ENCODE measurements at regions not wholly inside any gene's neighbourhood (a gene's known extent, or its start where the extent isn't known, plus 50 kb on each side); places are given as distances from the start of the nearest gene placed in this dataset.

DNA sequence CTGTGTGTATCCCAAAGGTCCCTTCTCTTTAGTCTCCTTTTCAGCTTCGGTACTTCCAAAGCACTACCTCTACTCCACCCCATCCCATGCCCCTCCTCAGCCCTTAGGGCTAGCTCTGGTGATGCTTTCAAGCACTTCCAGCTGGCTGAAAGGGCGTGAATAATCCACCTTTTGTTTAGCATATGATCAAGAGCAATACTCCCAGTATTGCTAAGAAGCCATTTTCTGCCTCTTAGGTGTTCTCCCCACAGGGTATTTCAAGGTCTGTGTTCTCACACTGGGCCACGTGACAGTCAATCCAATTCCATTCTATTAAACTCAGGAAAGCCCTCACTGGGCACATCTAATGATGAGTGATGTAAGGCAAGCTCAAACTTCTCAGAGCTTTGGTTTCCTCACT is 298.5 kb upstream of the PROX1 start:
- TF ChIP-seq EZH2 (IDR thresholded peaks at IDR 0.05; ENCODE audit: insufficient read depth, poor library complexity, severe bottlenecking), result no peak
- TF ChIP-seq EZH2phosphoT487 (IDR thresholded peaks at IDR 0.05; ENCODE audit: insufficient read depth, low read depth), result no peak
- H3K79me2 ChIP-seq (ENCODE audit: insufficient read depth), result no peaks in the 10 kb centered on the region
- H4K20me1 ChIP-seq (ENCODE audit: insufficient read depth), result no peaks in the 10 kb centered on the region
- 5 to 11% methylated on average over 3 of the region's 3 CpGs for WGBS, 2 experiments (ENCODE audit: low coverage in 1 of 2, low lambda C conversion rate in 2 of 2, missing lambda C conversion rate in 2 of 2)
- no peaks in the 10 kb centered on the region for H3K9me2 ChIP-seq (ENCODE audit: insufficient read depth)
- no peak overlapping the region for H3K4me3 ChIP-seq
- H3K9ac ChIP-seq, result no peak overlapping the region
- no peaks in the 10 kb centered on the region for H3F3A ChIP-seq (ENCODE audit: insufficient read depth)
- in situ Hi-C loops (cut with MboI), result no loop called here
- no peaks in the 10 kb centered on the region for H3K27me3 ChIP-seq (replicated peaks; ENCODE audit: insufficient read depth)
- no peak overlapping the region for H2AFZ ChIP-seq
- H3K36me3 ChIP-seq (ENCODE audit: low read depth), result no peaks in the 10 kb centered on the region
- no peaks in the 10 kb centered on the region for H3K4me1 ChIP-seq (ENCODE audit: insufficient read depth)
- H3K4me2 ChIP-seq (ENCODE audit: unreplicated experiment), result no peak overlapping the region
- no peaks in the 10 kb centered on the region for H3K9me3 ChIP-seq (ENCODE audit: low read depth)
- no peak overlapping the region for H3K27ac ChIP-seq
- no peak for DNase-seq

- H3K27me3 ChIP-seq (replicated peaks; ENCODE audit: insufficient read depth), result no peaks in the 10 kb centered on the region
These were observed 297.3 kb upstream of the PROX1 start for GRCh38 chr1:213690341-213690917.

DNA sequence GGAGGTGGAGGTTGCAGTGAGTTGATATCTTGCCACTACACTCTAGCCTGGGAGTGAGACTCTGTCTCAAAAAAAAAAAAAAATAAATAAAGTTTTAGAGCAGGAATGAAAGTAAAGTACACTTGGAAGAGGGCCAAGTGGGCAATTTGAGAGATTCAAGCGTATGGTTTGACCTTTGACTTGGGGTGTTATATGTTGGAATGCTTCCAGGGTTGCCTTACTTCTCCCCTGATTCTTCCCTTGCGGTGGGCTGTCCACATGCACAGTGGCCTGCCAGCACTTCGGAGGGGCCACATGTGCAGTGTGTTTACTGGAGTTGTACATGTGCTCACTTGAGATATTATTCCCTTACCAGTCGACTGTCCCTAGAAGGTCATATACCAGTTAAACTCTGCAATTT is 295.5 kb upstream of the PROX1 start:
- 25 to 30% methylated on average over 4 of the region's 4 CpGs for WGBS, 2 experiments (ENCODE audit: low coverage in 1 of 2, low lambda C conversion rate in 2 of 2, missing lambda C conversion rate in 2 of 2)
- TF ChIP-seq EZH2 (IDR thresholded peaks at IDR 0.05; ENCODE audit: insufficient read depth, poor library complexity, severe bottlenecking), result no peak
- TF ChIP-seq EZH2phosphoT487 (IDR thresholded peaks at IDR 0.05; ENCODE audit: insufficient read depth, low read depth), result no peak
- Histone ChIP-seq H3K9ac (no peak overlapping the region), H3K27me3 (replicated peaks; ENCODE audit: insufficient read depth) (no peaks in the 10 kb centered on the region), H3K27ac (no peak overlapping the region), H3F3A (ENCODE audit: insufficient read depth) (no peaks in the 10 kb centered on the region), H3K36me3 (ENCODE audit: low read depth) (no peaks in the 10 kb centered on the region), H3K79me2 (ENCODE audit: insufficient read depth) (no peaks in the 10 kb centered on the region), H4K20me1 (ENCODE audit: insufficient read depth) (no peaks in the 10 kb centered on the region), H3K9me3 (ENCODE audit: low read depth) (no peaks in the 10 kb centered on the region), H3K9me2 (ENCODE audit: insufficient read depth) (no peaks in the 10 kb centered on the region), H3K4me1 (ENCODE audit: insufficient read depth) (no peaks in the 10 kb centered on the region), H3K4me2 (ENCODE audit: unreplicated experiment) (no peak overlapping the region), H2AFZ (no peak overlapping the region), H3K4me3 (no peak overlapping the region)
- no peak for DNase-seq
- in situ Hi-C loops (cut with MboI), result no loop called here

More at GRCh38 chr1:213690341-213690917, 297.3 kb upstream of the PROX1 start:
- H3K9me2 ChIP-seq (ENCODE audit: insufficient read depth), result no peaks in the 10 kb centered on the region
- no peak overlapping the region for H3K4me3 ChIP-seq
- TF ChIP-seq EZH2 (IDR thresholded peaks at IDR 0.05; ENCODE audit: insufficient read depth, poor library complexity, severe bottlenecking), result no peak
- no peak for TF ChIP-seq EZH2phosphoT487 (IDR thresholded peaks at IDR 0.05; ENCODE audit: insufficient read depth, low read depth)
- H3K9me3 ChIP-seq (ENCODE audit: low read depth), result no peaks in the 10 kb centered on the region
- no peaks in the 10 kb centered on the region for H3K4me1 ChIP-seq (ENCODE audit: insufficient read depth)
- no peaks in the 10 kb centered on the region for H4K20me1 ChIP-seq (ENCODE audit: insufficient read depth)
- H3K79me2 ChIP-seq (ENCODE audit: insufficient read depth), result no peaks in the 10 kb centered on the region
- no peak overlapping the region for H2AFZ ChIP-seq
- 0% methylated on average over 1 of the region's 1 CpG for WGBS, 2 experiments (ENCODE audit: low coverage in 1 of 2, low lambda C conversion rate in 2 of 2, missing lambda C conversion rate in 2 of 2)
- H3K36me3 ChIP-seq (ENCODE audit: low read depth), result no peaks in the 10 kb centered on the region
- H3K27ac ChIP-seq, result no peak overlapping the region
- DNase-seq, result no peak
- in situ Hi-C loops (cut with MboI), result no loop called here
- no peak overlapping the region for H3K4me2 ChIP-seq (ENCODE audit: unreplicated experiment)
- no peak overlapping the region for H3K9ac ChIP-seq
- H3F3A ChIP-seq (ENCODE audit: insufficient read depth), result no peaks in the 10 kb centered on the region

- no peaks in the 10 kb centered on the region for H4K20me1 ChIP-seq (ENCODE audit: insufficient read depth)
- H3K4me3 ChIP-seq, result no peak overlapping the region
- H3K9me2 ChIP-seq (ENCODE audit: insufficient read depth), result no peaks in the 10 kb centered on the region
- H3K9ac ChIP-seq, result no peak overlapping the region
- DNase-seq, result no peak
- no peak overlapping the region for H3K27ac ChIP-seq
- no peaks in the 10 kb centered on the region for H3F3A ChIP-seq (ENCODE audit: insufficient read depth)
- H3K9me3 ChIP-seq (ENCODE audit: low read depth), result peaks cover 3% of the 10 kb centered on the region
- no peak overlapping the region for H3K4me2 ChIP-seq (ENCODE audit: unreplicated experiment)
- H3K79me2 ChIP-seq (ENCODE audit: insufficient read depth), result no peaks in the 10 kb centered on the region
- H3K4me1 ChIP-seq (ENCODE audit: insufficient read depth), result no peaks in the 10 kb centered on the region
- 6 to 10% methylated on average over 4 of the region's 4 CpGs for WGBS, 2 experiments (ENCODE audit: low coverage in 1 of 2, low lambda C conversion rate in 2 of 2, missing lambda C conversion rate in 2 of 2)
- no peak overlapping the region for H2AFZ ChIP-seq
- in situ Hi-C loops (cut with MboI), result no loop called here
- H3K36me3 ChIP-seq (ENCODE audit: low read depth), result no peaks in the 10 kb centered on the region
- H3K27me3 ChIP-seq (replicated peaks; ENCODE audit: insufficient read depth), result no peaks in the 10 kb centered on the region
- TF ChIP-seq EZH2 (IDR thresholded peaks at IDR 0.05; ENCODE audit: insufficient read depth, poor library complexity, severe bottlenecking) (no peak), EZH2phosphoT487 (IDR thresholded peaks at IDR 0.05; ENCODE audit: insufficient read depth, low read depth) (no peak)
These were observed 293.9 kb upstream of the PROX1 start for GRCh38 chr1:213693864-213694263.

Measured in GM23248 (cell line).